Activated T-helper 2 cell treated with anti-CD3 and anti-CD28 coated beads, Interferon-gamma antibody, Interleukin-2, Interleukin-4, amounts not matched to agents 10 μg/mL and 5 μg/mL and 100 μg/mL, durations not matched to agents 14 hours and 24 hours and 36 hours (primary cell): ENCODE measurements at regions not wholly inside any gene's neighbourhood (a gene's known extent, or its start where the extent isn't known, plus 50 kb on each side); places are given as distances from the start of the nearest gene placed in this dataset.
"Not testable (repeated sequence)": the region's sequence is repeated elsewhere in the genome, so short reads cannot be mapped to it uniquely, and the experiment has no call there.

ENCODE experiments used
- DNase-seq: peaks from one replicate; pipeline ENCODE4 v3.0.0; 2021; ENCODE audit warnings: low spot score
- H3K27ac Mint-ChIP-seq: one replicate; pipeline ENCODE4 v1.8.0; 2021; ENCODE audit warnings: mixed read lengths
- H3K27me3 Mint-ChIP-seq: one replicate; pipeline ENCODE4 v1.8.0; 2021; ENCODE audit warnings: low read depth, mixed read lengths
- H3K36me3 Mint-ChIP-seq: one replicate; pipeline ENCODE4 v1.8.0; 2021; ENCODE audit warnings: low read depth, mixed read lengths
- H3K4me1 Mint-ChIP-seq: one replicate; pipeline ENCODE4 v1.8.0; 2021; ENCODE audit warnings: low read depth, mixed read lengths
- H3K4me3 Mint-ChIP-seq: one replicate; pipeline ENCODE4 v1.8.0; 2021; ENCODE audit warnings: low read depth, mild to moderate bottlenecking, moderate library complexity, mixed read lengths
- H3K9me3 Mint-ChIP-seq: one replicate; pipeline ENCODE4 v1.8.0; 2021; ENCODE audit warnings: mixed read lengths
- intact Hi-C: fragments of 100-400 bp; cut with micrococcal nuclease; formaldehyde crosslinking; loops from one replicate; pipeline ENCODE4 v1.15.1; 2023

DNA sequence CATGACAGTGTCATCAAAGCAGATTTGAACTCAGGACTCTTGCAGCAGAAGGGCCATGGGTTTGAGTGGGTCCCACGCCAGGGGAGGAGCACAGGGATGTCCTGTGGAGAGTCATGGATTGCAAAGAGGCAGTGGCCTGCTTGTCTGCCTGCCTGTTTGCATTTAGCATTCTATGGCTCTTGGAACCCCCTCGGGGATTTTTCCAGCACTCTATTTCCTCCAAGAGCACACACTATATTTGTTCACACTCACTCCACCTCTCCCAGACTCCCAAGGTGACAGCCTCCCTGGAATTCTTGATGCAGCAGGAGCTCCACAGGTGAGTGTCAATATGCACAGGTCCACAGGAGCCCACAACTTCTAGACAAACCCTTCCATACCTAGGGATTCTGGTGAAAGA is 73.1 kb upstream of the LRRN2 start:
- Mint-ChIP-seq H3K27me3 (peaks cover 11% of the 10 kb centered on the region), H3K36me3 (no peaks in the 10 kb centered on the region), H3K27ac (no peak overlapping the region), H3K4me1 (peaks cover 11% of the 10 kb centered on the region), H3K9me3 (peaks cover 4% of the 10 kb centered on the region), H3K4me3 (no peak overlapping the region)
- DNase-seq: no peak
- intact Hi-C loops: no loop called here

- Mint-ChIP-seq H3K36me3 (no peaks in the 10 kb centered on the region), H3K4me3 (no peak overlapping the region), H3K27ac (no peak overlapping the region), H3K9me3 (peaks cover 4% of the 10 kb centered on the region), H3K4me1 (peaks cover 14% of the 10 kb centered on the region), H3K27me3 (peaks cover 11% of the 10 kb centered on the region)
- DNase-seq: no peak
- intact Hi-C loops: no loop called here
These were observed 74.8 kb upstream of the LRRN2 start for GRCh38 chr1:204760350-204760749.

DNA sequence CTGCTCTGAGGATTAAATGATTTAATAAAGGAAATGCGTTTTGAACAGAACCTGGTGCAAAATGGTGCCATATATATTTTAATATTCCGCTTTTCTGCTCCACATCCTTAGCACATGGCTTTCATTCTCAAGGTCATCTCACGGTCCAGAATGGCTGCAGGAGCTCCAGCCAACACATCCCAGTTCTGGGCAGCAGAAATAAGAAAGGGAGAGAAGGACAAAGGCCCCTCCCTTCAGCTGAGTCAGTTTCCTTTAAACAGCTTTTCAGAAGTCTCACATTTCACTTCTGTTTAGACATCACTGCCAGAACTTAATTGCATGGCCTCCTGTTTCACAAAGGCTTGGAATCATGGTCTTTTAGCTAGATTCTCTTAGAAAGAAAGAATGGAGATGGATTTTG is 75.2 kb upstream of the LRRN2 start:
- intact Hi-C loops: no loop called here
- H3K4me3 Mint-ChIP-seq: no peak overlapping the region
- H3K27ac Mint-ChIP-seq: no peak overlapping the region
- H3K27me3 Mint-ChIP-seq: peaks cover 14% of the 10 kb centered on the region
- H3K36me3 Mint-ChIP-seq: no peaks in the 10 kb centered on the region
- DNase-seq: no peak
- H3K4me1 Mint-ChIP-seq: peaks cover 14% of the 10 kb centered on the region
- H3K9me3 Mint-ChIP-seq: peaks cover 4% of the 10 kb centered on the region

DNA sequence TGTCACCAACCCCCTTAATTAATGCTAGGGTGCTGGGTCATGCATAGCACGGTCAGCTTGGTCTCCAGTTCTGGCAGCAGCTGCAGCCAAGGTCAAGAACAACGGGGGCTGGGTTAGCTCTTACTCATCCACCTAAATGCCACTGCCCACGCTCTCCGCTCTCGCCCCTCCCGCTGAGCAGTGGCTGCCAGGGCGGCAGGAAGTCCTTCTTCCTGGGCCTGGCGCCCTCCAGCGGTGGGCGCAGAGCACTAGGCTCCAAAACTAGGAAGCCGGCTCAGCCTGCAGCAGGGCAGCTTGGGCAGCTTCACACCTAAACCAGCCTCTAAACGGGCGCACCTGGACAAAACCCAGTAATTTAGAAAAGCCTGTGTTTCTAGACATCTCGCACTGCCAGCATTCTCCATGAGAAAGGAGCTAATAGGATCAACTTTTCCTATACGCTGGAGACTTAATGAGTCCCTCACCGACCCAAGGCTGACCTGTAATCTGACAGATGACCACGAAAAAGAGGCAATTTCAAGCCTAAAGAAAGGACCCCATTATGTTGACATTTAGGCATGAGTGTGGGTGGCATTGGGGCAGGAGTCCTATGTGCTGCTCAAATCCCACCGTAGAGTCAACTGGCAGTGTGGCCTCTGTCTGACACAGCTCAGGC is 78.4 kb upstream of the LRRN2 start:
- H3K4me1 Mint-ChIP-seq: peaks cover 14% of the 10 kb centered on the region
- peaks cover 33% of the 10 kb centered on the region for H3K27me3 Mint-ChIP-seq
- peak; percentile 65 for DNase-seq
- peaks cover 4% of the 10 kb centered on the region for H3K9me3 Mint-ChIP-seq
- no peaks in the 10 kb centered on the region for H3K36me3 Mint-ChIP-seq
- intact Hi-C loops: loop anchor here (1.0 kb wide), 2 partner anchors 43 to 199 kb away; no protein-coding TSS in a partner anchor
- no peak overlapping the region for H3K27ac Mint-ChIP-seq
- peak overlapping the region; percentile 56 for H3K4me3 Mint-ChIP-seq

DNA sequence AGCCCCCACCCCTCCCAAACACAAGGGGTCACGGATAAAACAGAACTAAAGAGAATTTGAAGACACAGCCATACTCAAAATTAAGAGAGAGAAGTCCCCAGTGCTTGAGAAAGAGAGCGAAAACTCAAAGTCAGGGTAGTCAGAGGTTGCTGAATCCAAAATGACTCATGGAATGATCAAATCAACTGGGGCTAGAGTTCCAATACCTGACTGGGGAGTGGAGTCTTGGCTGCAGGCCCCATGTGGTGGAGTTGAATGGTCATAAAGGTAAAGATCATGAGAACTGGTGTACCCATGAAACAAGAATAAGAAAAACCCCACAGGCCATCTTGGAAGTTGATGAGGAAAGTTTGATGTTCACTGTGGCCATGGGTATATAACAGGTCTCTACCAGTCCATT is 84.5 kb upstream of the LRRN2 start:
- DNase-seq: no peak
- no peak overlapping the region for H3K27ac Mint-ChIP-seq
- H3K36me3 Mint-ChIP-seq: no peaks in the 10 kb centered on the region
- no peak overlapping the region for H3K4me3 Mint-ChIP-seq
- H3K9me3 Mint-ChIP-seq: no peaks in the 10 kb centered on the region
- intact Hi-C loops: no loop called here
- no peaks in the 10 kb centered on the region for H3K4me1 Mint-ChIP-seq
- H3K27me3 Mint-ChIP-seq: peaks cover 52% of the 10 kb centered on the region

GRCh38 chr1:204771358-204771757 is 85.8 kb upstream of the LRRN2 start:
- DNase-seq: no peak
- Mint-ChIP-seq H3K27me3 (peaks cover 48% of the 10 kb centered on the region), H3K36me3 (no peaks in the 10 kb centered on the region), H3K4me1 (no peaks in the 10 kb centered on the region), H3K4me3 (no peak overlapping the region), H3K27ac (no peak overlapping the region), H3K9me3 (no peaks in the 10 kb centered on the region)
- intact Hi-C loops: no loop called here

DNA sequence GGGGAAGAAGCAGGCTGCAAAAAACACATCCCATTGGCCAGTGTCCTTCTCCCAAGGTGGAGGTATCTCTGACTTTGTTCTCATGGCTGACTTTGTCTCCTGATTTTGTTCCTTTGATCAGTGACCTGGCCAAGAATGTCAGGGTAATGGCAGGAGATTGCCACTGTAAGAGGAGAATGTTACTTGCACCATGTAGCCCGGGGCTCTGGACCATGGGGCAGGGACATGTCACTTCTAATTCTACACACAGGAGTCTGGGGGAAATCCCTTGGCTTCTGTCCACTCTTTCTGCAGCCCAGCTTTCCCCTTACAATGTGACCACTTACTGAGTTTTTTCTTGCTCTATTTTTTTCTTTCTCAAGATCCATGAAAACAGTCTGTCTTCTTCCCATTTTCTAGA is 87.7 kb upstream of the LRRN2 start:
- Mint-ChIP-seq H3K4me1 (no peaks in the 10 kb centered on the region), H3K27me3 (peaks cover 40% of the 10 kb centered on the region), H3K27ac (no peak overlapping the region), H3K36me3 (no peaks in the 10 kb centered on the region), H3K4me3 (no peak overlapping the region), H3K9me3 (no peaks in the 10 kb centered on the region)
- intact Hi-C loops: no loop called here
- no peak for DNase-seq

DNA sequence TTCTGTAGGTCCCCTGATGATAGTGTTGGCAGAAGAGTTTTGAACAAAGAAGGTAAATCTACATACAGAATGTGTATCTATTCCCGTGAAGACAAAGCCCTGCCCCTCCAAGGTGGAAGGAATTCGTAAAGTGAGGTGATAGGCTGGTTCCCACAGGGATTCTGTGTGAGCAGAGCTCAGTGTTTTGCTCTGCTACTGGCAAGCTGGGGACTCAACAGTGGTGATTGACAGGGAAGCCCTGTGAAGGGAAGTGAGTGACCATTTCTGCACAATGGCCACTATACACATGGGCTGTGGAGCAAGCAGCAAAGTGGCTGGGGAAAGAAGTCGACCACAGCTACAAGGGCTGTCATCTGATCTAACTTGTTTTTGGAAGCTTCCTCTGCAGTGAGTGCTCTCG is 90.0 kb upstream of the LRRN2 start:
- Mint-ChIP-seq H3K4me1 (no peaks in the 10 kb centered on the region), H3K36me3 (no peaks in the 10 kb centered on the region), H3K9me3 (no peaks in the 10 kb centered on the region), H3K4me3 (no peak overlapping the region), H3K27ac (no peak overlapping the region), H3K27me3 (peaks cover 25% of the 10 kb centered on the region)
- DNase-seq: no peak
- intact Hi-C loops: no loop called here

- no peaks in the 10 kb centered on the region for H3K36me3 Mint-ChIP-seq
- no peak overlapping the region for H3K27ac Mint-ChIP-seq
- no peak for DNase-seq
- no peaks in the 10 kb centered on the region for H3K9me3 Mint-ChIP-seq
- H3K4me3 Mint-ChIP-seq: no peak overlapping the region
- H3K4me1 Mint-ChIP-seq: no peaks in the 10 kb centered on the region
- intact Hi-C loops: no loop called here
- peaks cover 25% of the 10 kb centered on the region for H3K27me3 Mint-ChIP-seq
These were observed 92.1 kb upstream of the LRRN2 start for GRCh38 chr1:204777591-204777990.

DNA sequence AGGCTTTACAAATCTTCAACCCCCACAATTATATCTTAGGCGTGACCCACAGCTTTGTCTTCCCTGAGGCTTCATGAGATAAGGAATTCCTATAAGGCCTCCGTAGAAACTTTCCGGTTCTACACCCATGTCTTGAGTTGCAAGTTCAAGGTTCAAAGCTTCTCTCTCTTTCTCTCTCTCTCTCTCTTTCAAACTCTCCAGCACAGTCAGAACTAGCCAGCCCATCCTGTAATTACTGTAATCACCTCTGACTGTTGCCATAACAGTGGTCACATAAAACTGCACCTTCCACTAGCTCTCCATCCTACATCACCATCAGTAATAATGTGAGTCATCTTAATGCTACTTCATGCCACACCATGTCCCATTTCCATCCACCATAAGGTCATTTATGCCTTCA is 90.0 kb upstream of the NFASC start:
- intact Hi-C loops: no loop called here
- Mint-ChIP-seq H3K4me1 (no peaks in the 10 kb centered on the region), H3K27me3 (peaks cover 19% of the 10 kb centered on the region), H3K9me3 (no peaks in the 10 kb centered on the region), H3K27ac (no peak overlapping the region), H3K4me3 (no peak overlapping the region), H3K36me3 (no peaks in the 10 kb centered on the region)
- DNase-seq: no peak

DNA sequence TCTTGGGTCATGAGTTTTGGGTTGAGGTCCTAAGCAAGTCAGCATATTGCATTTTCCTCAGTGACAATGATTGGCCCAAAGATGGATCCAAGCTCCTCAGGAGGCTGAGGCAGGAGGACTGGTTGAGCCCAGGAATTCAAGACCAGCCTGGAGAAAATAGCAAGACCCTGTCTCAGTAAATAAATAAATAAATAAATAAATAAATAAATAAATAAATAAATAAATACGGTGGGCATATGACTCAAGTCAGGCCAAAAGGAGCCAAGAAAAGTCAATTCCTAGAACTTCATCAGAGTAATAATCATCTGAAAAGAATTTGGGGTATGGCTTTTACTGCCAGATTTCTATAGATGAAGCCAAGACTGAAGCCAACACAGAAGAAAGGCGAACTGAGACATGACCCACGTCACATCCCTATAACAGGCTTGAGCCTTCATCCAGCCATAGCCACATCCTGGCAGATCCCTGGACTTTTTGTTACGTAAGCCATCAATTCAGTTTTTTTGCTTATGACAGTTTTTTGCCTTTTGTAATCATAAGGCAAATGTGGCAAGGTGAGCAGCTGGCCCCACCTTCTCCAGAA is 88.5 kb upstream of the NFASC start:
- Mint-ChIP-seq H3K4me3 (no peak overlapping the region), H3K36me3 (no peaks in the 10 kb centered on the region), H3K9me3 (no peaks in the 10 kb centered on the region), H3K27ac (no peak overlapping the region), H3K27me3 (peaks cover 25% of the 10 kb centered on the region), H3K4me1 (no peaks in the 10 kb centered on the region)
- intact Hi-C loops: no loop called here
- no peak for DNase-seq

DNA sequence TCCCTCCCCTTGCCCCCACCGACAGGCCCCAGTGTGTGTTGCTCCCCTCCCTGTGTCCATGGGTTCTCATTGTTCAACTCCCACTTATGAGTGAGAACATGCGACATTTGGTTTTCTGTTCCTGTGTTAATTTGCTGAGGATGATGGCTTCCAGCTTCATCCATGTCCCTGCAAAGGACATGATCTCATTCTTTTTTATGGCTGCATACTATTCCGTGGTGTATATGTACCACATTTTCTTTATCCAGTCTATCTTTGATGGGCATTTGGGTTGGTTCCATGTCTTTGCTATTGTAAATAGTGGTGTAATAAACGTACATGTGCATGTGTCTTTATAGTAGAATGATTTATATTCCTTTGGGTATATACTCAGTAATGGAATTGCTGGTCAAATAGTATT is 85.6 kb upstream of the NFASC start:
- H3K9me3 Mint-ChIP-seq, H3K4me3 Mint-ChIP-seq, H3K4me1 Mint-ChIP-seq, DNase-seq, intact Hi-C loops, H3K36me3 Mint-ChIP-seq, H3K27ac Mint-ChIP-seq: not testable (repeated sequence)
- H3K27me3 Mint-ChIP-seq: peaks cover 31% of the 10 kb centered on the region

- no peak for DNase-seq
- Mint-ChIP-seq H3K4me3 (no peak overlapping the region), H3K9me3 (no peaks in the 10 kb centered on the region), H3K36me3 (no peaks in the 10 kb centered on the region), H3K4me1 (peaks cover 4% of the 10 kb centered on the region), H3K27ac (no peak overlapping the region), H3K27me3 (peaks cover 36% of the 10 kb centered on the region)
- intact Hi-C loops: no loop called here
These were observed 82.2 kb upstream of the NFASC start for GRCh38 chr1:204788470-204788869.
